HepG2 (cell line): ENCODE measurements at regions not wholly inside any gene's neighbourhood (a gene's known extent, or its start where the extent isn't known, plus 50 kb on each side); places are given as distances from the start of the nearest gene placed in this dataset.

Experiments used
- ATAC-seq: fragments of 200-7000 bp; cut with Tn5 transposase; 3 replicates; pipeline ENCODE4 v1.9.1; 2020; ENCODE audit warnings: mild to moderate bottlenecking, moderate library complexity
- BruUV-seq: library from RNA; stranded (reverse); fragments of 400-500 nt; replicated peaks from 2 replicates; lab custom pipeline; 2021; lab: Mats Ljungman, UMichigan
- CTCF ChIA-PET: fragments of 300-600 bp; formaldehyde crosslinking; extraction: SDS; loops from one replicate; lab custom pipeline; 2021; ENCODE audit warnings: low total read pairs, inconsistent platforms, low intra/inter-chr PET ratio; lab: Yijun Ruan, JAX
- POLR2A ChIA-PET: fragments of 350-600 bp; sonication (Branson Sonifier 250); formaldehyde crosslinking; loops from one replicate; lab custom pipeline; 2020; ENCODE audit warnings: antibody characterized with exemption, inconsistent platforms; lab: Yijun Ruan, JAX
- DNase-seq: peaks from one replicate; pipeline ENCODE4 v3.0.0-alpha.2; 2015; ENCODE audit warnings: low spot score
- FAIRE-seq: peaks from 3 replicates; lab custom pipeline; 2011; peaks lifted over from hg19 to GRCh38; lab: Jason Lieb, UNC
- H2AFZ ChIP-seq: one replicate; pipeline ENCODE4 v1.6.1; 2011; ENCODE audit warnings: low read length, inconsistent platforms
- H3K27ac ChIP-seq: fragments of 300-600 bp; 3 replicates; pipeline ENCODE4 v1.8.0; 2011; ENCODE audit warnings: mixed run types, mild to moderate bottlenecking, mixed read lengths, low read length, inconsistent platforms; ENCODE audit not compliant: insufficient read depth; ENCODE audit errors: extremely low read length
- H3K27me3 ChIP-seq, 2 experiments: fragments of 200-600 bp in 1 of 2; 2 replicates in 1 of 2; 3 replicates in 1 of 2; pipeline versions ENCODE4 v1.6.0 to v1.8.0; 2011; ENCODE audit warnings: low read length in 2 of 2, mild to moderate bottlenecking in 2 of 2, moderate library complexity in 2 of 2, inconsistent platforms in 1 of 2; ENCODE audit not compliant: insufficient read depth in 2 of 2, control insufficient read depth in 1 of 2
- H3K36me3 ChIP-seq, 2 experiments: fragments of 200-600 bp in 1 of 2; replicated peaks in 1 of 2; 2 replicates in 1 of 2; 3 replicates in 1 of 2; pipeline versions ENCODE4 v1.5.1 to v1.8.0; 2011; ENCODE audit warnings: low read length in 2 of 2, inconsistent platforms in 1 of 2; ENCODE audit not compliant: insufficient read depth in 2 of 2, control insufficient read depth in 1 of 2
- H3K4me1 ChIP-seq: 2 replicates; pipeline ENCODE4 v1.5.1; 2012; ENCODE audit warnings: low read length, inconsistent platforms; ENCODE audit not compliant: insufficient read depth
- H3K4me2 ChIP-seq: 2 replicates; pipeline ENCODE4 v1.6.0; 2011; ENCODE audit warnings: low read depth, low read length, inconsistent platforms
- H3K4me3 ChIP-seq, 3 experiments: fragments of 200-600 bp in 1 of 3; sonication (generic), shearing (Covaris generic) in 1 of 3; replicated peaks in 1 of 3; 2 replicates each; pipeline ENCODE4 v1.5.1; 2011 to 2016; ENCODE audit warnings: low read length in 3 of 3, inconsistent platforms in 2 of 3, low read depth in 2 of 3, mild to moderate bottlenecking in 2 of 3, control low read depth in 1 of 3, mixed read lengths in 1 of 3; ENCODE audit not compliant: insufficient read depth in 1 of 3
- H3K79me2 ChIP-seq: one replicate; pipeline ENCODE4 v1.6.1; 2011; ENCODE audit warnings: low read length, inconsistent platforms; ENCODE audit not compliant: insufficient read depth
- H3K9ac ChIP-seq: 2 replicates; pipeline ENCODE4 v1.6.0; 2011; ENCODE audit warnings: mild to moderate bottlenecking, low read depth, low read length, inconsistent platforms; ENCODE audit not compliant: insufficient read depth
- H3K9me3 ChIP-seq: 2 replicates; pipeline ENCODE4 v1.5.1; 2012; ENCODE audit warnings: mild to moderate bottlenecking, low read length
- H4K20me1 ChIP-seq: 2 replicates; pipeline ENCODE4 v1.6.0; 2011; ENCODE audit warnings: inconsistent platforms, mild to moderate bottlenecking, low read length, moderate library complexity; ENCODE audit not compliant: insufficient read depth
- DBP ChIP-seq: sonication (generic); formaldehyde crosslinking; IDR thresholded peaks from 2 replicates; pipeline ENCODE4 v1.4.0; 2020; ENCODE audit warnings: missing genetic modification reagents; ENCODE audit errors: not compliant biosample characterization
- E2F5 ChIP-seq: sonication (generic); formaldehyde crosslinking; conservative IDR thresholded peaks from 2 replicates; pipeline ENCODE4 v1.4.0; 2020; ENCODE audit warnings: missing genetic modification reagents
- EZH2 ChIP-seq: conservative IDR thresholded peaks from 2 replicates; pipeline ENCODE4 v1.6.1; 2012; ENCODE audit warnings: mild to moderate bottlenecking, low read depth, low read length, moderate library complexity
- ISL2 ChIP-seq: sonication (generic); formaldehyde crosslinking; IDR thresholded peaks from 2 replicates; pipeline ENCODE4 v1.5.0; 2020; ENCODE audit warnings: missing genetic modification reagents
- NR2F2 ChIP-seq: IDR thresholded peaks from 2 replicates; pipeline ENCODE4 v1.6.1; 2012; ENCODE audit warnings: low read depth, inconsistent platforms, borderline replicate concordance
- PHF21A ChIP-seq: sonication (generic); formaldehyde crosslinking; IDR thresholded peaks from 2 replicates; pipeline ENCODE4 v1.5.0; 2020; ENCODE audit warnings: mild to moderate bottlenecking, missing genetic modification reagents
- RFXAP ChIP-seq: sonication (generic); formaldehyde crosslinking; IDR thresholded peaks from 2 replicates; pipeline ENCODE4 v1.4.0; 2020; ENCODE audit warnings: missing genetic modification reagents, borderline replicate concordance
- TOPORS ChIP-seq: sonication (generic); formaldehyde crosslinking; IDR thresholded peaks from 2 replicates; pipeline ENCODE4 v1.8.0; 2023; ENCODE audit warnings: mild to moderate bottlenecking, missing genetic modification reagents
- YEATS2 ChIP-seq: sonication (generic); formaldehyde crosslinking; IDR thresholded peaks from 2 replicates; pipeline ENCODE4 v1.4.0; 2020; ENCODE audit warnings: missing genetic modification reagents, borderline replicate concordance
- ZFP62 ChIP-seq: sonication (generic); formaldehyde crosslinking; IDR thresholded peaks from 2 replicates; pipeline ENCODE4 v1.4.0; 2020; ENCODE audit warnings: missing genetic modification reagents
- ZNF335 ChIP-seq: sonication (generic); formaldehyde crosslinking; IDR thresholded peaks from 2 replicates; pipeline ENCODE4 v1.4.0; 2020; ENCODE audit warnings: missing genetic modification reagents
- ZNF460 ChIP-seq: sonication (generic); formaldehyde crosslinking; IDR thresholded peaks from 2 replicates; pipeline ENCODE4 v1.5.1; 2020; ENCODE audit warnings: missing genetic modification reagents, mild to moderate bottlenecking, borderline replicate concordance
- ZNF597 ChIP-seq: sonication (generic); formaldehyde crosslinking; IDR thresholded peaks from 2 replicates; pipeline ENCODE4 v1.5.0; 2020; ENCODE audit warnings: missing genetic modification reagents
- ZNF775 ChIP-seq: sonication (generic); formaldehyde crosslinking; IDR thresholded peaks from 2 replicates; pipeline ENCODE4 v1.4.0; 2020; ENCODE audit warnings: missing genetic modification reagents, mild to moderate bottlenecking, moderate library complexity, borderline replicate concordance
- ZNF781 ChIP-seq: sonication (generic); formaldehyde crosslinking; IDR thresholded peaks from 2 replicates; pipeline ENCODE4 v1.5.1; 2020; ENCODE audit warnings: borderline replicate concordance, mild to moderate bottlenecking, missing genetic modification reagents; ENCODE audit errors: not compliant biosample characterization
- ZSCAN25 ChIP-seq: sonication (generic); formaldehyde crosslinking; IDR thresholded peaks from 2 replicates; pipeline ENCODE4 v1.8.0; 2022; ENCODE audit warnings: mild to moderate bottlenecking, missing genetic modification reagents
- ZSCAN31 ChIP-seq: sonication (generic); formaldehyde crosslinking; IDR thresholded peaks from 2 replicates; pipeline ENCODE4 v1.5.0; 2020; ENCODE audit warnings: low read depth, mild to moderate bottlenecking, missing genetic modification reagents
- WGBS: methylation state at CpG from one replicate; pipeline ENCODE4 v1.1.6; 2017; ENCODE audit warnings: low lambda C conversion rate; 5-methylcytosine and 5-hydroxymethylcytosine counted together
- in situ Hi-C: cut with HindIII; loops from 2 replicates; pipeline ENCODE4 v1.10.0; 2017; ENCODE audit warnings: low pct_unique_long_range_greater_than_20kb; ENCODE audit not compliant: extremely low pct_ligation_motif_present
- intact Hi-C: fragments of 100-400 bp; cut with micrococcal nuclease; formaldehyde crosslinking; loops from one replicate; pipeline ENCODE4 v1.10.0; 2022; ENCODE audit not compliant: unreplicated experiment
- TF ChIP-seq, protein P1 (sequence below): sonication (generic); formaldehyde crosslinking; IDR thresholded peaks from 2 replicates; pipeline ENCODE4 v1.4.0; 2020; ENCODE audit warnings: missing genetic modification reagents
- TF ChIP-seq, protein P2 (sequence below): sonication (generic); formaldehyde crosslinking; IDR thresholded peaks from 2 replicates; pipeline ENCODE4 v1.9.0; 2021; ENCODE audit warnings: missing genetic modification reagents, mild to moderate bottlenecking, borderline replicate concordance

- intact Hi-C loops: no loop called here
- Histone ChIP-seq H3K27ac (no peak overlapping the region), H3K4me3 (no peak overlapping the region), H3K79me2 (no peaks in the 10 kb centered on the region), H3K4me2 (no peak overlapping the region), H3K9me3 (no peaks in the 10 kb centered on the region), H3K27me3 (peaks cover 0 to 33% of the 10 kb centered on the region in 2 experiments; a peak in 3 of 5 replicates), H3K4me1 (no peaks in the 10 kb centered on the region), H2AFZ (no peak overlapping the region), H4K20me1 (no peaks in the 10 kb centered on the region), H3K9ac (no peak overlapping the region), H3K36me3 (no peaks in the 10 kb centered on the region)
- ChIA-PET POLR2A (no interaction called here), CTCF (no interaction called here)
- ATAC-seq (no peak), DNase-seq (no peak), FAIRE-seq (no peak)
- no TSS peak for BruUV-seq
- 3% methylated on average over 5 of the region's 5 CpGs for WGBS
- in situ Hi-C loops: no loop called here
- TF ChIP-seq TOPORS (CRISPR knock-in tag) (no peak), RFXAP (CRISPR knock-in tag) (no peak), PHF21A (CRISPR knock-in tag) (no peak), ZNF460 (CRISPR knock-in tag) (no peak), YEATS2 (CRISPR knock-in tag) (no peak), ZNF335 (no peak), ZSCAN25 (no peak), ZNF597 (CRISPR knock-in tag) (no peak), NR2F2 (no peak), ZNF781 (no peak), EZH2 (no peak), ISL2 (CRISPR knock-in tag) (no peak), ZNF775 (CRISPR knock-in tag) (no peak), ZFP62 (CRISPR knock-in tag) (no peak), ZSCAN31 (CRISPR knock-in tag) (no peak), DBP (CRISPR knock-in tag) (no peak), E2F5 (CRISPR knock-in tag) (no peak)
- TF ChIP-seq, protein P1, sequence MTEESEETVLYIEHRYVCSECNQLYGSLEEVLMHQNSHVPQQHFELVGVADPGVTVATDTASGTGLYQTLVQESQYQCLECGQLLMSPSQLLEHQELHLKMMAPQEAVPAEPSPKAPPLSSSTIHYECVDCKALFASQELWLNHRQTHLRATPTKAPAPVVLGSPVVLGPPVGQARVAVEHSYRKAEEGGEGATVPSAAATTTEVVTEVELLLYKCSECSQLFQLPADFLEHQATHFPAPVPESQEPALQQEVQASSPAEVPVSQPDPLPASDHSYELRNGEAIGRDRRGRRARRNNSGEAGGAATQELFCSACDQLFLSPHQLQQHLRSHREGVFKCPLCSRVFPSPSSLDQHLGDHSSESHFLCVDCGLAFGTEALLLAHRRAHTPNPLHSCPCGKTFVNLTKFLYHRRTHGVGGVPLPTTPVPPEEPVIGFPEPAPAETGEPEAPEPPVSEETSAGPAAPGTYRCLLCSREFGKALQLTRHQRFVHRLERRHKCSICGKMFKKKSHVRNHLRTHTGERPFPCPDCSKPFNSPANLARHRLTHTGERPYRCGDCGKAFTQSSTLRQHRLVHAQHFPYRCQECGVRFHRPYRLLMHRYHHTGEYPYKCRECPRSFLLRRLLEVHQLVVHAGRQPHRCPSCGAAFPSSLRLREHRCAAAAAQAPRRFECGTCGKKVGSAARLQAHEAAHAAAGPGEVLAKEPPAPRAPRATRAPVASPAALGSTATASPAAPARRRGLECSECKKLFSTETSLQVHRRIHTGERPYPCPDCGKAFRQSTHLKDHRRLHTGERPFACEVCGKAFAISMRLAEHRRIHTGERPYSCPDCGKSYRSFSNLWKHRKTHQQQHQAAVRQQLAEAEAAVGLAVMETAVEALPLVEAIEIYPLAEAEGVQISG (CRISPR knock-in tag): no peak
- TF ChIP-seq, protein P2, sequence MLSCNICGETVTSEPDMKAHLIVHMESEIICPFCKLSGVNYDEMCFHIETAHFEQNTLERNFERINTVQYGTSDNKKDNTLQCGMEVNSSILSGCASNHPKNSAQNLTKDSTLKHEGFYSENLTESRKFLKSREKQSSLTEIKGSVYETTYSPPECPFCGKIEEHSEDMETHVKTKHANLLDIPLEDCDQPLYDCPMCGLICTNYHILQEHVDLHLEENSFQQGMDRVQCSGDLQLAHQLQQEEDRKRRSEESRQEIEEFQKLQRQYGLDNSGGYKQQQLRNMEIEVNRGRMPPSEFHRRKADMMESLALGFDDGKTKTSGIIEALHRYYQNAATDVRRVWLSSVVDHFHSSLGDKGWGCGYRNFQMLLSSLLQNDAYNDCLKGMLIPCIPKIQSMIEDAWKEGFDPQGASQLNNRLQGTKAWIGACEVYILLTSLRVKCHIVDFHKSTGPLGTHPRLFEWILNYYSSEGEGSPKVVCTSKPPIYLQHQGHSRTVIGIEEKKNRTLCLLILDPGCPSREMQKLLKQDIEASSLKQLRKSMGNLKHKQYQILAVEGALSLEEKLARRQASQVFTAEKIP: no peak
Measured at GRCh38 chr12:131596115-131596514, 114.8 kb upstream of the SFSWAP start.
